B cell (primary cell): ENCODE measurements at regions not wholly inside any gene's neighbourhood (a gene's known extent, or its start where the extent isn't known, plus 50 kb on each side); places are given as distances from the start of the nearest gene placed in this dataset.

ENCODE experiments used
- ATAC-seq: fragments of 200-7000 bp; cut with Tn5 transposase; one replicate; pipeline ENCODE4 v1.10.0; 2021; ENCODE audit warnings: low read depth, mild to moderate bottlenecking, moderate number of reproducible peaks, moderate library complexity
- CTCF ChIA-PET: fragments of 350-600 bp; sonication (Branson Sonifier 250); formaldehyde crosslinking; loops from one replicate; lab custom pipeline; 2021; ENCODE audit warnings: antibody characterized with exemption, inconsistent platforms; lab: Charles Lee
- POLR2A ChIA-PET: fragments of 350-600 bp; sonication (Branson Sonifier 250); formaldehyde crosslinking; loops from one replicate; lab custom pipeline; 2021; ENCODE audit warnings: antibody characterized with exemption; lab: Charles Lee
- DNase-seq: peaks from one replicate; pipeline ENCODE4 v3.0.0; 2013
- H2AFZ ChIP-seq: 2 replicates; pipeline ENCODE4 v1.6.1; 2012; ENCODE audit warnings: mild to moderate bottlenecking, low read depth, low read length; ENCODE audit not compliant: insufficient read depth, poor library complexity, severe bottlenecking
- H3K27ac ChIP-seq, 2 donors: 1 replicate in 1 of 2; 2 replicates in 1 of 2; pipeline ENCODE4 v1.5.1; 2012 to 2013; ENCODE audit warnings: low read length in 2 of 2, mild to moderate bottlenecking in 2 of 2, moderate library complexity in 1 of 2
- H3K27me3 ChIP-seq, 4 experiments: fragments of 200-600 bp in 1 of 4; sonication (generic) in 1 of 4; replicated peaks in 1 of 4; 1 replicate in 2 of 4; 2 replicates in 2 of 4; pipeline versions ENCODE4 v1.6.1 to v1.7.0; 2013 to 2016; ENCODE audit warnings: low read length in 3 of 4, mild to moderate bottlenecking in 2 of 4, mixed read lengths in 1 of 4, moderate library complexity in 1 of 4; ENCODE audit not compliant: insufficient read depth in 4 of 4, control insufficient read depth in 3 of 4; ENCODE audit errors: control extremely low read depth in 1 of 4
- H3K36me3 ChIP-seq, 2 experiments: replicated peaks in 1 of 2; 1 replicate in 1 of 2; 2 replicates in 1 of 2; pipeline versions ENCODE4 v1.6.1 to v1.7.1; 2013; ENCODE audit warnings: low read length in 1 of 2; ENCODE audit not compliant: insufficient read depth in 2 of 2, control insufficient read depth in 1 of 2; ENCODE audit errors: control extremely low read depth in 1 of 2, extremely low read depth in 1 of 2
- H3K4me1 ChIP-seq, 2 donors: fragments of 200-600 bp in 1 of 2; sonication (generic) in 1 of 2; 1 replicate in 1 of 2; 2 replicates in 1 of 2; pipeline versions ENCODE4 v1.5.1 to v1.6.1; 2013 to 2017; ENCODE audit warnings: low read length in 2 of 2; ENCODE audit not compliant: control insufficient read depth in 2 of 2, insufficient read depth in 2 of 2
- H3K4me2 ChIP-seq: replicated peaks from 2 replicates; pipeline ENCODE3; 2012; ENCODE audit warnings: mild to moderate bottlenecking, low read depth, low read length; ENCODE audit not compliant: poor library complexity, severe bottlenecking
- H3K4me3 ChIP-seq, 5 experiments: fragments of 200-600 bp in 1 of 5; sonication (generic) in 1 of 5; 1 replicate in 3 of 5; 2 replicates in 2 of 5; pipeline versions ENCODE4 v1.5.1 to v1.7.0; 2011 to 2016; ENCODE audit warnings: low read length in 4 of 5, mild to moderate bottlenecking in 4 of 5, low read depth in 2 of 5, control low read depth in 1 of 5, moderate library complexity in 1 of 5; ENCODE audit not compliant: insufficient read depth in 1 of 5; ENCODE audit errors: control extremely low read depth in 1 of 5, extremely low read depth in 1 of 5
- H3K79me2 ChIP-seq: fragments of 200-600 bp; sonication (generic); one replicate; pipeline ENCODE4 v1.6.0; 2016; ENCODE audit warnings: low read length; ENCODE audit not compliant: control insufficient read depth, insufficient read depth
- H3K9ac ChIP-seq: fragments of 200-600 bp; sonication (generic); 2 replicates; pipeline ENCODE4 v1.6.1; 2017; ENCODE audit warnings: mild to moderate bottlenecking, low read length, moderate library complexity
- H3K9me3 ChIP-seq, 3 donors: one replicate each; pipeline versions ENCODE4 v1.6.1 to v1.7.1; 2013; ENCODE audit warnings: low read length in 2 of 3; ENCODE audit not compliant: control insufficient read depth in 2 of 3, insufficient read depth in 1 of 3; ENCODE audit errors: control extremely low read depth in 1 of 3
- H4K20me1 ChIP-seq: 2 replicates; pipeline ENCODE4 v1.6.0; 2012; ENCODE audit warnings: mild to moderate bottlenecking, low read length; ENCODE audit not compliant: insufficient read depth, control insufficient read depth, poor library complexity, severe bottlenecking
- H3K27ac Mint-ChIP-seq: one replicate; pipeline ENCODE4 v1.8.0; 2021; ENCODE audit warnings: mixed read lengths
- H3K27me3 Mint-ChIP-seq: one replicate; pipeline ENCODE4 v1.8.0; 2021; ENCODE audit warnings: mixed read lengths
- H3K4me1 Mint-ChIP-seq: one replicate; pipeline ENCODE4 v1.8.0; 2021; ENCODE audit warnings: mixed read lengths
- H3K4me3 Mint-ChIP-seq: one replicate; pipeline ENCODE4 v1.8.0; 2021; ENCODE audit warnings: mixed read lengths
- H3K9me3 Mint-ChIP-seq: one replicate; pipeline ENCODE4 v1.8.0; 2022; ENCODE audit warnings: mixed read lengths; ENCODE audit not compliant: insufficient read depth
- CTCF ChIP-seq: fragments of 200-600 bp; IDR thresholded peaks from one replicate; pipeline ENCODE4 v1.8.0; 2022; ENCODE audit warnings: antibody characterized with exemption, mild to moderate bottlenecking
- EZH2 ChIP-seq: IDR thresholded peaks from 2 replicates; pipeline ENCODE4 v1.6.1; 2012; ENCODE audit warnings: borderline replicate concordance, low read depth, mild to moderate bottlenecking, moderate library complexity, low read length; ENCODE audit not compliant: insufficient read depth, poor library complexity, severe bottlenecking
- WGBS: methylation state at CpG from one replicate; pipeline ENCODE4 v1.1.5; 2013; ENCODE audit warnings: missing lambda C conversion rate; ENCODE audit not compliant: insufficient coverage; 5-methylcytosine and 5-hydroxymethylcytosine counted together
- intact Hi-C: fragments of 100-400 bp; cut with micrococcal nuclease; formaldehyde crosslinking; loops from one replicate; pipeline ENCODE4 v1.10.0; 2022

GRCh38 chr17:51351890-51352289 lies 91.5 kb downstream of the UTP18 start:
- 83% methylated on average over 2 of the region's 3 CpGs for WGBS
- no peak for TF ChIP-seq EZH2
- no peak for TF ChIP-seq CTCF
- Histone ChIP-seq H3K27me3 (peaks cover 0 to 12% (median 2%) of the 10 kb centered on the region in 4 experiments), H3K4me1 (no peaks in the 10 kb centered on the region), H2AFZ (no peak overlapping the region), H3K4me3 (no peak overlapping the region), H3K4me2 (no peak overlapping the region), H3K27ac (no peak overlapping the region), H3K36me3 (no peaks in the 10 kb centered on the region), H3K9ac (no peak overlapping the region), H3K79me2 (no peaks in the 10 kb centered on the region), H4K20me1 (no peaks in the 10 kb centered on the region), H3K9me3 (no peaks in the 10 kb centered on the region)
- no peaks in the 10 kb centered on the region for H3K4me1 Mint-ChIP-seq
- H3K27ac Mint-ChIP-seq: no peak overlapping the region
- ChIA-PET POLR2A (no interaction called here), CTCF (no interaction called here)
- DNase-seq (no peak), ATAC-seq (no peak)
- no peak overlapping the region for H3K4me3 Mint-ChIP-seq
- intact Hi-C loops: no loop called here
- no peaks in the 10 kb centered on the region for H3K9me3 Mint-ChIP-seq
- H3K27me3 Mint-ChIP-seq: peaks cover 57% of the 10 kb centered on the region

- WGBS: no CpG with 5 or more reads among the region's 1 CpG
- Histone ChIP-seq H3K9me3 (no peaks in the 10 kb centered on the region), H2AFZ (no peak overlapping the region), H3K4me2 (no peak overlapping the region), H3K4me3 (no peak overlapping the region), H3K4me1 (no peaks in the 10 kb centered on the region), H3K9ac (no peak overlapping the region), H3K79me2 (no peaks in the 10 kb centered on the region), H3K27ac (no peak overlapping the region), H4K20me1 (no peaks in the 10 kb centered on the region), H3K36me3 (no peaks in the 10 kb centered on the region), H3K27me3 (peaks cover 0 to 12% (median 2%) of the 10 kb centered on the region in 4 experiments)
- Mint-ChIP-seq H3K9me3 (no peaks in the 10 kb centered on the region), H3K4me3 (no peak overlapping the region), H3K27ac (no peak overlapping the region), H3K27me3 (peaks cover 50% of the 10 kb centered on the region), H3K4me1 (no peaks in the 10 kb centered on the region)
- POLR2A ChIA-PET: no interaction called here
- intact Hi-C loops: no loop called here
- no peak for DNase-seq
- CTCF ChIA-PET: no interaction called here
- no peak for ATAC-seq
- TF ChIP-seq EZH2: no peak
- TF ChIP-seq CTCF: no peak
Measured at GRCh38 chr17:51352798-51353197, 92.5 kb downstream of the UTP18 start.
